Endodermal cell (in vitro differentiated cells): ENCODE measurements at regions not wholly inside any gene's neighbourhood (a gene's known extent, or its start where the extent isn't known, plus 50 kb on each side); places are given as distances from the start of the nearest gene placed in this dataset.

Experiments
- DNase-seq: peaks from one replicate; pipeline ENCODE4 v3.0.0-alpha.2; 2017
- H3K27ac ChIP-seq: 2 replicates; pipeline ENCODE4 v1.5.1; 2013; ENCODE audit warnings: mild to moderate bottlenecking, low read depth, low read length, moderate library complexity
- H3K27me3 ChIP-seq: 2 replicates; pipeline ENCODE4 v1.6.1; 2013; ENCODE audit warnings: mild to moderate bottlenecking, low read length, moderate library complexity; ENCODE audit not compliant: insufficient read depth, control insufficient read depth, poor library complexity, severe bottlenecking
- H3K36me3 ChIP-seq: 2 replicates; pipeline ENCODE4 v1.7.0; 2013; ENCODE audit warnings: mild to moderate bottlenecking, low read length, moderate library complexity; ENCODE audit not compliant: control insufficient read depth, insufficient read depth
- H3K4me1 ChIP-seq: one replicate; pipeline ENCODE4 v1.7.0; 2013; ENCODE audit warnings: low read length; ENCODE audit not compliant: control insufficient read depth, insufficient read depth
- H3K4me3 ChIP-seq: 2 replicates; pipeline ENCODE4 v1.5.1; 2013; ENCODE audit warnings: mild to moderate bottlenecking, low read length, moderate library complexity
- H3K9ac ChIP-seq: 2 replicates; pipeline ENCODE4 v1.6.1; 2013; ENCODE audit warnings: mild to moderate bottlenecking, low read length, moderate library complexity; ENCODE audit not compliant: poor library complexity, severe bottlenecking; ENCODE audit errors: extremely low read depth
- H3K9me3 ChIP-seq: 2 replicates; pipeline ENCODE4 v1.6.1; 2013; ENCODE audit warnings: mild to moderate bottlenecking, low read length, moderate library complexity; ENCODE audit not compliant: control insufficient read depth
- H3K27ac Mint-ChIP-seq: 2 replicates; pipeline ENCODE4 v1.8.0; 2020; ENCODE audit warnings: mixed read lengths
- H3K27me3 Mint-ChIP-seq: 2 replicates; pipeline ENCODE4 v1.8.0; 2021; ENCODE audit warnings: mild to moderate bottlenecking, mixed read lengths; ENCODE audit not compliant: insufficient read depth
- H3K36me3 Mint-ChIP-seq: 2 replicates; pipeline ENCODE4 v1.8.0; 2020; ENCODE audit warnings: low read depth, mixed read lengths
- H3K4me1 Mint-ChIP-seq: 2 replicates; pipeline ENCODE4 v1.8.0; 2020; ENCODE audit warnings: mixed read lengths
- H3K4me3 Mint-ChIP-seq: 2 replicates; pipeline ENCODE4 v1.8.0; 2020; ENCODE audit warnings: mild to moderate bottlenecking, moderate library complexity, mixed read lengths
- H3K9me3 Mint-ChIP-seq: 2 replicates; pipeline ENCODE4 v1.8.0; 2020; ENCODE audit warnings: mild to moderate bottlenecking, mixed read lengths
- WGBS, 2 experiments: methylation state at CpG; one replicate each; pipeline versions ENCODE4 v1.1.5 to v1.1.7; 2013; ENCODE audit warnings: missing lambda C conversion rate in 2 of 2, mixed read lengths in 1 of 2; ENCODE audit not compliant: insufficient coverage in 1 of 2, insufficient read length in 1 of 2; 5-methylcytosine and 5-hydroxymethylcytosine counted together
- TF ChIP-seq, protein P1 (sequence below): fragments of 200-600 bp; sonication (generic); conservative IDR thresholded peaks from 2 replicates; pipeline ENCODE4 v1.5.0; 2021; ENCODE audit warnings: antibody characterized with exemption, mild to moderate bottlenecking

- Histone ChIP-seq H3K4me3 (no peak overlapping the region), H3K9ac (no peak overlapping the region), H3K27me3 (no peaks in the 10 kb centered on the region), H3K36me3 (no peaks in the 10 kb centered on the region), H3K4me1 (peaks cover 2% of the 10 kb centered on the region), H3K9me3 (no peaks in the 10 kb centered on the region), H3K27ac (no peak overlapping the region)
- H3K4me3 Mint-ChIP-seq, result no peak overlapping the region
- peaks cover 8% of the 10 kb centered on the region for H3K27me3 Mint-ChIP-seq
- 91 to 100% methylated on average over 1 to 4 of the region's 4 CpGs for WGBS, 2 experiments
- DNase-seq, result peak; percentile 78
- TF ChIP-seq, protein P1, sequence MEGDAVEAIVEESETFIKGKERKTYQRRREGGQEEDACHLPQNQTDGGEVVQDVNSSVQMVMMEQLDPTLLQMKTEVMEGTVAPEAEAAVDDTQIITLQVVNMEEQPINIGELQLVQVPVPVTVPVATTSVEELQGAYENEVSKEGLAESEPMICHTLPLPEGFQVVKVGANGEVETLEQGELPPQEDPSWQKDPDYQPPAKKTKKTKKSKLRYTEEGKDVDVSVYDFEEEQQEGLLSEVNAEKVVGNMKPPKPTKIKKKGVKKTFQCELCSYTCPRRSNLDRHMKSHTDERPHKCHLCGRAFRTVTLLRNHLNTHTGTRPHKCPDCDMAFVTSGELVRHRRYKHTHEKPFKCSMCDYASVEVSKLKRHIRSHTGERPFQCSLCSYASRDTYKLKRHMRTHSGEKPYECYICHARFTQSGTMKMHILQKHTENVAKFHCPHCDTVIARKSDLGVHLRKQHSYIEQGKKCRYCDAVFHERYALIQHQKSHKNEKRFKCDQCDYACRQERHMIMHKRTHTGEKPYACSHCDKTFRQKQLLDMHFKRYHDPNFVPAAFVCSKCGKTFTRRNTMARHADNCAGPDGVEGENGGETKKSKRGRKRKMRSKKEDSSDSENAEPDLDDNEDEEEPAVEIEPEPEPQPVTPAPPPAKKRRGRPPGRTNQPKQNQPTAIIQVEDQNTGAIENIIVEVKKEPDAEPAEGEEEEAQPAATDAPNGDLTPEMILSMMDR, result peak; percentile 77
- H3K9me3 Mint-ChIP-seq, result no peaks in the 10 kb centered on the region
- H3K27ac Mint-ChIP-seq, result no peak overlapping the region
- no peaks in the 10 kb centered on the region for H3K36me3 Mint-ChIP-seq
- peaks cover 22% of the 10 kb centered on the region for H3K4me1 Mint-ChIP-seq
Observed at GRCh38 chr4:81375745-81376144, 96.0 kb downstream of the RASGEF1B start.

GRCh38 chr4:81369886-81370285, 101.8 kb downstream of the RASGEF1B start:
- H3K9ac ChIP-seq, result no peak overlapping the region
- no peak overlapping the region for H3K27ac ChIP-seq
- H3K4me3 ChIP-seq, result no peak overlapping the region
- peaks cover 8% of the 10 kb centered on the region for H3K27me3 Mint-ChIP-seq
- H3K4me3 Mint-ChIP-seq, result no peak overlapping the region
- no peaks in the 10 kb centered on the region for H3K4me1 ChIP-seq
- WGBS, 2 experiments, result 85 to 91% methylated on average over 2 to 4 of the region's 4 CpGs
- no peaks in the 10 kb centered on the region for H3K36me3 ChIP-seq
- H3K9me3 ChIP-seq, result no peaks in the 10 kb centered on the region
- H3K4me1 Mint-ChIP-seq, result peaks cover 8% of the 10 kb centered on the region
- no peak for DNase-seq
- H3K9me3 Mint-ChIP-seq, result no peaks in the 10 kb centered on the region
- no peaks in the 10 kb centered on the region for H3K27me3 ChIP-seq
- H3K36me3 Mint-ChIP-seq, result no peaks in the 10 kb centered on the region
- TF ChIP-seq, protein P1, result no peak
- H3K27ac Mint-ChIP-seq, result no peak overlapping the region

DNA sequence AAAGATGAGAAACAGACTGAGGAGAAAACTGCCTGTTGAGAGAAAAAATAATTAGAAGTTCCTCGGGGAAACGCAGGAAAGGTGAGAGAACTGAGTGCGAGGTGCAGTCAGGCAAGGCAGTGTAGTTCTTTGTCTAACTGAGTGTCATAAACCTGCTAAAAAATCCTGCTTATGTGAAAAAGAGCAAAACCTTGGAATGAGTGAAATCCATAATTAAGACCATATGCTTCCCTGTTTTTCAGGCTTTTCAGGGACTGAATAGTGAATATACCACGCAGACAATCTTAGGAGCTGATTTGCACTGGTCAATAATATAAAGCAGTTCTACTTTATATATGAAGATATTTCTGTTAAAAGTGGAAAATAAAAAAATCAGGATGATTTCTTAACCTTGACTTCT, 104.9 kb downstream of the RASGEF1B start:
- 93 to 95% methylated on average over 4 of the region's 4 CpGs for WGBS, 2 experiments

More for the DNA sequence above, 104.9 kb downstream of the RASGEF1B start:
- H3K4me1 ChIP-seq, result no peaks in the 10 kb centered on the region
- Mint-ChIP-seq H3K36me3 (no peaks in the 10 kb centered on the region), H3K27ac (no peak overlapping the region), H3K4me1 (peaks cover 8% of the 10 kb centered on the region), H3K9me3 (no peaks in the 10 kb centered on the region), H3K27me3 (peaks cover 5% of the 10 kb centered on the region), H3K4me3 (no peak overlapping the region)
- no peak overlapping the region for H3K9ac ChIP-seq
- H3K9me3 ChIP-seq, result no peaks in the 10 kb centered on the region
- H3K27me3 ChIP-seq, result no peaks in the 10 kb centered on the region
- TF ChIP-seq, protein P1, result no peak
- H3K27ac ChIP-seq, result no peak overlapping the region
- H3K4me3 ChIP-seq, result no peak overlapping the region
- H3K36me3 ChIP-seq, result no peaks in the 10 kb centered on the region
- no peak for DNase-seq
